Spleen (tissue), 7 donors: ENCODE measurements at regions not wholly inside any gene's neighbourhood (a gene's known extent, or its start where the extent isn't known, plus 50 kb on each side); places are given as distances from the start of the nearest gene placed in this dataset.

Source experiments
- CTCF ChIP-seq, 11 experiments: fragments of 200-600 bp in 7 of 11; fragments of 450-650 bp in 4 of 11; sonication (generic) in 4 of 11; IDR thresholded peaks in 8 of 11; conservative IDR thresholded peaks in 3 of 11; 1 replicate in 7 of 11; 2 replicates in 4 of 11; pipeline versions ENCODE4 v1.4.0 to v1.8.0; 2016 to 2021; ENCODE audit warnings: antibody characterized with exemption in 11 of 11, inconsistent platforms in 4 of 11, mild to moderate bottlenecking in 1 of 11
- POLR2A ChIP-seq, 3 donors: fragments of 450-650 bp; IDR thresholded peaks; one replicate each; pipeline ENCODE4 v1.5.1; 2017; ENCODE audit warnings: antibody characterized with exemption in 3 of 3, mild to moderate bottlenecking in 1 of 3
- POLR2AphosphoS5 ChIP-seq, 3 donors: sonication (generic); formaldehyde crosslinking; IDR thresholded peaks; one replicate each; pipeline ENCODE4 v1.5.1; 2017; ENCODE audit warnings: antibody characterized with exemption in 3 of 3
- donor health status: DM: no; HTN: no; CAD: no; lungs with moderate emphysema.
- donor health status: DM: no; HTN: no; CAD: no.
- donor health status: DM: no; HTN: no; CAD: no.

- TF ChIP-seq CTCF (IDR thresholded peaks at IDR 0.05 in 8 of 11, conservative IDR thresholded peaks at IDR 0.05 in 3 of 11), result no peak
- TF ChIP-seq POLR2A (IDR thresholded peaks at IDR 0.05), result no peak
- no peak for TF ChIP-seq POLR2AphosphoS5 (IDR thresholded peaks at IDR 0.05)
Measured at GRCh38 chr20:40582531-40582930, 106.5 kb downstream of the MAFB start.
